ENCODE measurements at regions not wholly inside any gene's neighbourhood (a gene's known extent, or its start where the extent isn't known, plus 50 kb on each side); places are given as distances from the start of the nearest gene placed in this dataset.
"Not testable (repeated sequence)": the region's sequence is repeated elsewhere in the genome, so short reads cannot be mapped to it uniquely, and the experiment has no call there.

- DNase-seq: no peak
These were observed 286.6 kb downstream of the ZNF33B start for GRCh38 chr10:42351745-42352144.

GRCh38 chr10:42336593-42337337 lies 301.6 kb downstream of the ZNF33B start:
- not testable (repeated sequence) for DNase-seq

GRCh38 chr10:42335653-42336296 lies 302.6 kb downstream of the ZNF33B start:
- DNase-seq: not testable (repeated sequence)

DNA sequence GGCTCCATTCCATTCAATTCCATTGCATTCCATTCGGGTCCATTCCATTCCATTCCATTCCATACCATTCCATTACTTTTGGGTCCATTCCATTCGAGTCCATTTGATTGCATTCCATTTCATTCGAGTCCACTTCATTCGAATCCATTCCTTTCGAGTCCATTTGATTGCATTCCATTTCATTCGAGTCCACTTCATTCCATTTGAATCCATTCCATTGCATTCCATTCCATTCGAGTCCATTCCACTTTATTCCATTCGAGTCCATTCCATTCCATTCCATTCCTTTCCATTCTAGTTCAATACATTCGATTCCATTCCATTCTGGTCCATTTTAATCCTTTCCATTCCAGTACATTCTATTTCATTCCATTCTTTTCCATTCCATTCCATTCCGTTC lies 334.0 kb downstream of the ZNF33B start:
- no peak for DNase-seq

DNA sequence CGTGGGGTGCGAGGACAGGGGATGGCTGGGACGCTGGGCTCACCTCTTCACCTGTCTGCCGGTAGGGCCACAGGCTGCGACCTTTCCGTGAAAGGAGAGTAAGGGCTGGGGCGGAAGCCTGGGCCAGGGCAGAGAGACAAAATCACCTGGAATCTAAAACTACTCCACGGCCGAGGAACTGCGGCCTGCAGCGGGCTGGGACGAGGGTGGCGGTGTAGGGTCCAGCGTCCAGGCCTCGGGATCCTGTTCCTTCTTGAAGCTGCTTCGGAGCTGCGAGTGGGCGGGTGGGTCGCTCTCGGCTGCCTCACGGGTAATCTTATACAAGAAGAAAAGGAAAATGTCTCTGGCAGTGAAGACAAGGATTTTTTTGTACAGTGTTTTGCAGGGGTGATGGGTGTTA lies 356.5 kb downstream of the ZNF33B start:
- DNase-seq: not testable (repeated sequence)

DNA sequence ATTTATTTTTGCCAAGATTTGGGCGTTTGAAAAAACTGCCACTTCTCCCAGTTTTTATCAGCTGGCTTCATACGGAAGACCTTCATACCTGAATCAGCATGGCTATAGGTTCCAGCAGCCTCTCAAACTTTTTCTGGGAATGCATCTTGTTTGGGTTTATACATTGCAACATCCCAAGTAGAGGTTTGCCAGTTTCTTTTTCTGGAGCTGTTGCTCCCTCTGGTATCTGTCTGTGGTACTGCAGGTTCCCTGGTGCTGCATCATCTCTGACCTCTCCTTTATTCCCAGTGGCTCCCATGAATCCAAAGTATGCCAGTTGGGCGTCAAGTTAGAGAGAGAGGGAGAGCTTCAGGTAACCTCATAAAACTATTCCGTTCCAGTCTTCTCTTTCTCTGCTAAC lies 368.6 kb downstream of the ZNF33B start:
- not testable (repeated sequence) for DNase-seq

- DNase-seq: not testable (repeated sequence)
These were observed 375.1 kb downstream of the ZNF33B start for GRCh38 chr10:42263259-42263658.

DNA sequence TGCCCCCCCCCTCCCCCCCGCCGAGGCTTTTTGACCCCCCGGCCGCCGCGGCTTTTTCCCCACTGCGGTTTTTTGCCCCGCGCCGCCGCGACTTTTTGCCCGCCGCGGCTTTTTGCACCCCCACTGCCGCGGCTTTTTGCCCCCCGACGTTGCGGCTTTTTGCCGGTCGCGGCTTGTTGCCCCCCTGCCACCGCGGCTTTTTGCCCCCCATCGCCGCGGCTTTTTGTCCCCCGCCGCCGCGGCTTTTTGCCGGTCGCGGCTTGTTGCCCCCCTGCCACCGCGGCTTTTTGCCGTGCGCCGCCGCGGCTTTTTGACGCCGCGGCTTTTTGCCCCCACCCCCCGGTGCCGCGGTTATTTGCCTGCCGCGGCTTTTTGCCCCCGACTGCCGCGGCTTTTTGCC lies 395.4 kb downstream of the ZNF33B start:
- DNase-seq: not testable (repeated sequence)

DNA sequence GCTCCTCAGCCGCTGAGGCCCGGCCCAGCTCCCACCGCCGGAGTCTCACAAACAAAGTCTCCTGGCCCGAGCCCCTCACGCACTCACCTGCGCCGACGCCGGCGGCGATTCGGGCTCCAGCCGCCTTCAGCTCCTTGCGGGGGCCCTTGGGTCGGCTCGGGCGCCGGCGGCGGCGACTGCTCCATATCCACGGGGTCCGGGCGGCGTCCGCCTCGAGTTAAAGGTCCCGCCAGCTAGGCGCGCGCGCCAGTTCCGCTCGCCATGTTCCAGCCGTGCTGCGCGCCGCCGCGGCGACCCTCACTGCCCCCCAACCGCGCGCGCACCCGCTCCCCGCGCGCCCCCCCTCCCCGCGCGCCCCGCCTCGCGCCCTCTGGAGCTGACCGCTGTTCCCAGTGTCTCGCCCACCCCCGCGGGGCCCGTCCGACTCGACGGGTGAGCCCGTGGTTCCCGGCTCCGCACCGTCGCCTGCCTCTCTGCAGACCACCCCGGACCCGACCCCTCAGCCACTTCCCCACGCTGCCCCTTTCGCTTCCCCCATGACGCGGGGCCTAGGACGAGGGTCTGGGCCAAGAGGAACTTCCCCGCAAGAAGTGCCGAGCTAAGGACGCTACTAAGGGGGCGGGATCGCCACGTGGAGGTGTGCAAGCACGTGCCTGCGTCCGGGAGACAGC lies 396.1 kb downstream of the ZNF33B start:
- DNase-seq: no peak

DNA sequence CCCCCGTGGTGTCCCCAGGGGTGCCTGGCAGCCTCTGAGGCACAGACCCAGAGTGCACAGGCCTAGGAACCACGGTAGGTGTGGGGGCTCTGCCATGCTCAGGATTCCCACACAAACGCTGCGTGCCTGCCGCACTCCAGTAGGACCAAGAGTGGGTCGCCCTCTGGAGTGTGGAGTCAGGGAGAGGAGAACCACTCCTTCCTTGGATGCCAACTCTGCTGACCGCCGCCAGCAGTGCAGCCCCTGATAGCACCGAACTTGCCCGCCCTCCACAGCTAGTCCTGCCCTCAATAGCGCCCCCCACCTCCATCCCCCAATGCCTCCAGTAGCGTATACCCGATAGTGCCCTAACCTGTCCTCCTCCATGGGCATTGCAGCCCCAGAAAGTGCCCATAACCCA lies 402.0 kb downstream of the ZNF33B start:
- DNase-seq: not testable (repeated sequence)

DNA sequence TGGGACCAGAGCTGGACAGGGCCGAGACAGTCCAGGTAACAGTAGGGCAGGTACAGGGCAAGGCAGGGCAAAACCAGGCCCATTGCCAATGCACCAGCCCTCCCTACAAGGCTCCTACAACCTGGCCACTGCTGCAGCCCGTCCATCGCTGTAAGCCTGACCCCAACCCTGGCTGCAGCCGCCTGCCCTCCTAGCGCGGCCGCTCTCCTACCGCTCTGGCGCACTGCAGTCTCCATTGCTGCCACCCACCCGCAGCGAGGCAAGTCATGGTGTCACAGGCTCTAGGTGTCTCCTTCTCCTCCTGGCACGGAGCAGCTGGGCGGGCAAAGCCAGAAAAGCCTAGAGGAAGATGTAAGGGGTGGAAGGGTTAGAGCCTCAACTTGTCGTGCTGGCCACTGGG lies 402.6 kb downstream of the ZNF33B start:
- DNase-seq: not testable (repeated sequence)

- DNase-seq: not testable (repeated sequence)
These were observed 403.1 kb downstream of the ZNF33B start for GRCh38 chr10:42235241-42235640.

DNA sequence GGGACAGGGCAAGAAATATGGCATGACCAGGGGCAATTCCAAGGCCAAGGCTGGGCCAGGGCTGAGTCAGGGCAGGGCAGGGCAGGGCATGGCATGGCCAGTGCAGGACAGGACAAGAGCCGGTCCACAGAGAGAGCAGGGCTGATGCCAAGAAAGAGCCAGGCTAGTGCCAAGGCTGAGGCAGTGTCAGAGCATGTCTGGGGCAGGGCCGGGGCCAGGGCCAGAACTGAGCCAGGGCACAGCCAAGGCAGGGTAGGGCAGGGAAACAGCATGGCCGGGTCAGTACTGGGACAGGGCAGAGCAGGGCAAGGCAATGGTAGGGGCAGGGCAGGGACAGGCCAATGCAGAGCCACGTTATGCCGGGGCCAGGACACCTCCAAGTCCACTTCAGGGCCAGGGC lies 403.9 kb downstream of the ZNF33B start:
- not testable (repeated sequence) for DNase-seq

- DNase-seq: not testable (repeated sequence)
These were observed 404.7 kb downstream of the ZNF33B start for GRCh38 chr10:42233461-42234206.

- DNase-seq: not testable (repeated sequence)
These were observed 405.4 kb downstream of the ZNF33B start for GRCh38 chr10:42232955-42233354.

DNA sequence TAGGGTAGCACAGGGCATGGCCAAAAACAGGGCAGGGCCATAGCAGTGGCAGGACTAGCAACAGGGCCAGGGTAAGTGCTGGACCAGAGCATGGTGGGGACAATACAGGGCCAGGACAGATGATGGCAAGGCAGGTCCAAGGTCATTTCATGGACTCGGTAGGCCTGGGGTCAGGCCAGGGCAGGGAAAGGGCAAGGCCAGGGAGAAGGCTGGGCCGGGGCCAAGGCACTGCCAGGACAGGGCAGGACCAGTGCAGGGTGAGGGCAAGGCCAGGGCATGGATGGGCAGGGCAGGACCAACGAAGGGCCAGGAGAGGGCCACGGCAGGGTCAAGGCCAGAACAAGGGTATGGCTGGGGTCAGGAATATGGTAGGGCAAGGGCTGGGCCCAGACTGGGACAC lies 407.6 kb downstream of the ZNF33B start:
- not testable (repeated sequence) for DNase-seq

DNA sequence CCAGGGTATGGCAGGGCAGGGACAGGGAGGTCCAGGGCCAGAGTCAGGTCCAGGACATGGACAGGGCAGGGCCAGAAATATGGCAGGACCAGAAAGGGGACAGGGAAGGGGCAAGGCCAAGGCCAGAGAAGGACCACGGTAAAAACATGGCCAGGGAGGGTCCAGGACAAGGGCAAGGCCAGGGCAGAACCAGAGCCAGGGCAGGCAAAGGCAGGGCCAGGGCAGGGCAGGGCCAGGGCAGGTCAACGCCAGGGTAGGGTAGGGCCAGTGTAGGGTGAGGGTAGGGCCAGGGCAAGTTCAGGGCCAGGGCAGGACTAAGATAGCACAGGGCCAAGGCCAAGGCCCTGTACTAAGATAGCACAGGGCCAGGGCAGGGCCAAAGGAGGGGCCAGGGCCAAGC lies 408.3 kb downstream of the ZNF33B start:
- DNase-seq: not testable (repeated sequence)

GRCh38 chr10:42227859-42228258 lies 410.5 kb downstream of the ZNF33B start:
- DNase-seq: not testable (repeated sequence)

- DNase-seq: not testable (repeated sequence)
These were observed 444.8 kb downstream of the ZNF33B start for GRCh38 chr10:42193588-42193987.

DNA sequence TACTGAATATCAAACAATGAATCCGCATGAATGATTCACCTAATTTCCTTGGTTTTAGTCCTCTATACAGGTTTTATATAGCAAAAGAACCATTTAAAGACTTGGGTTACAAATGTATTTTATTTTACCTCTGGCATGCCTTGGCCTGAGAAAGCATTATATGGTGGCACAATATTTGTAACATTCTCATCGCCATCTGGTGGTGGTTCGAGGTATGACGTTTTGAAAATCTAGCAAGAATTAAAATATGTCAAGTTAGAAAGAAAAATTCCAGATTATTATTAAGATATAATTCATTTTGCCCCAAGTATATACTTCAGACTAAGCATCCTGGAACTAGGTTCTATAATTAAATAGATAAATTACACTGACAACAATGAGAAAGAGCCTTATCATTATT lies 445.9 kb downstream of the ZNF33B start:
- peak; percentile 30 for DNase-seq

DNA sequence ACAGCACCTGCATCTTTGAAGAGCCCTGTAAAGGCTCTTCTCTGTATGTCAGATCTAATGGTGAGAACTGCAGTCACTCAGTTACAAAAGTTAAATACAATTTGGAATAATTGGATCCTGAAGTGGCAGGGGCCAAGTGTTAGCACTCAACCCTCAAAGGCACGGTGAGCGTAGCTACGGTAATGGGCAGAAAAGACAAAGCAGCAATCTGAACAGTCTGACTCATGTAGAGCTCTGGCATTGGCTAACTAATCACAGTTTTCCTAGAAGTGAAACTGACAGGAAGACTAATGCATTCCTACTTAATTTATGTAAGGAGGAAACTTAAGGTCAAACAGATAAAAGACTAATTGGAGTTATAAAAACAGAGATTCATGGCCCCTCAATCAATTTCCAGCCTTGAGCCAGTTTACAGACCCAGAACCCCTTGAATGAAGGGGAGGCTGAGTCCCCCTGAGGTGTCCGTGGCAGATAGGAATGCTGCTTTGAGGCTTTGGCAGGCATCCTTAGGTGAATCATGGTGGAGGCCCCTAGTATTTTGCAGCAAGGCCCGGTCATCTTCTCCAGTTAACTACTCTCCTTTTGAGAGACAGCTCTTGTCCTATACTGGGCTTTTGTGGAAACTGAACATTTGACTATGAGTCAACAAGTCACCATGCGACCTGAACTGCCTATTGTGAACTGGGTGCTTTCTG lies 450.7 kb downstream of the ZNF33B start:
- DNase-seq: not testable (repeated sequence)

Data from activated CD4-positive, alpha-beta T cell treated with anti-CD3 and anti-CD28 coated beads, Interleukin-10, Interleukin-2, amounts not matched to agents 100 ng/mL and 50 ng/mL, durations not matched to agents 16 hours and 8 hours (primary cell).